Ectodermal cell (in vitro differentiated cells): ENCODE measurements at regions not wholly inside any gene's neighbourhood (a gene's known extent, or its start where the extent isn't known, plus 50 kb on each side); places are given as distances from the start of the nearest gene placed in this dataset.
"Not testable (repeated sequence)": the region's sequence is repeated elsewhere in the genome, so short reads cannot be mapped to it uniquely, and the experiment has no call there.

Experiments used
- H3K27ac ChIP-seq: 2 replicates; pipeline ENCODE4 v1.7.0; 2013; ENCODE audit warnings: mild to moderate bottlenecking, low read depth, low read length; ENCODE audit not compliant: insufficient read depth, poor library complexity, severe bottlenecking
- H3K27me3 ChIP-seq: 2 replicates; pipeline ENCODE4 v1.7.0; 2013; ENCODE audit warnings: mild to moderate bottlenecking, low read length; ENCODE audit not compliant: insufficient read depth, control insufficient read depth, poor library complexity, severe bottlenecking
- H3K36me3 ChIP-seq: one replicate; pipeline ENCODE4 v1.7.0; 2013; ENCODE audit warnings: low read length; ENCODE audit not compliant: control insufficient read depth, insufficient read depth
- H3K4me1 ChIP-seq: one replicate; pipeline ENCODE4 v1.7.0; 2013; ENCODE audit warnings: low read length; ENCODE audit not compliant: control insufficient read depth, insufficient read depth
- H3K4me3 ChIP-seq: 2 replicates; pipeline ENCODE4 v1.7.0; 2013; ENCODE audit warnings: low read depth, low read length, control low read depth; ENCODE audit not compliant: insufficient read depth
- H3K9me3 ChIP-seq: 2 replicates; pipeline ENCODE4 v1.7.0; 2013; ENCODE audit warnings: mild to moderate bottlenecking, low read length, moderate library complexity; ENCODE audit not compliant: control insufficient read depth
- whole genome bisulfite sequencing, 2 experiments: methylation state at CpG; one replicate each; pipeline ENCODE4 v1.1.7; 2013; ENCODE audit warnings: missing lambda C conversion rate in 2 of 2; 5-methylcytosine and 5-hydroxymethylcytosine counted together

DNA sequence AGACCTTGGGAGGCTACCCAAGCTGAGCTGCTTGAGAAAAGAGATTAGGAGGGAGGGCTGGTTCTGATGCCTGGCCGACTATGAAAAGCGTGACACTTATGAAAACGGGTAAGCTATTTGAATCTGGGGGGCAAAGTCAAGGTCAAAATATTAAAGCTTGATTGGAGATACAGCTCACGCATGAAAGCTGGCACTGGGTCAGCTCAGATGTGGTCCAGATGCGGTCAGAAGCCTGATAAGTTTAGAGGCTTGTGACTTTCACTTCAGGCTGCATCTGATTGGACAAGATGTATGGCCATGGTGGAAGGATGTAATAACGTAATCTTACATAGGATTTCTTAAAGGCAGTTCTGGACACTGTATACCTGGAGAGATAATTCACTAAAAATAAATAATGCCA is 690.3 kb downstream of the NTRK3 start:
- no peaks in the 10 kb centered on the region for H3K9me3 ChIP-seq
- no peak overlapping the region for H3K27ac ChIP-seq
- peaks cover 9% of the 10 kb centered on the region for H3K4me1 ChIP-seq
- 82 to 85% methylated on average over 5 to 6 of the region's 6 CpGs for WGBS, 2 experiments
- H3K4me3 ChIP-seq, result no peak overlapping the region
- no peaks in the 10 kb centered on the region for H3K36me3 ChIP-seq
- H3K27me3 ChIP-seq, result no peaks in the 10 kb centered on the region

DNA sequence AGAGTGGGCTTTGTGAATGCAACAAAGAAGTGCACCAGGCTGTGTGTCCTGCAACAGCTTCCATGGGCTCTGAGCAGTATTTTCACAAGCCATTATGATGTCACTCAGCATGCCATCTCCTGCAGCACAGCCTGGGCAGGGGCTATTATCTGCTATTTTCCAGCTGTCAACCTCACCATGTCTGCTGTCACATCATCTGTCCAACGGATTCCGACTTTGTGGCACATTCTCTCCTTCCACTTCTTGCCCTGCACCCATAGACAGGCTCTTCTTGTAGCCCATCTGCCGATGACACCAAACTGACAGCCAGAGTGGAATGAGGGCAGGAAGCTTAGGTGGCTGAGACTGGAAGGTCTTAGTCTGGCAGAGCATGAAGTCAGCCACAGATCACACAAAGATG is 691.9 kb downstream of the NTRK3 start:
- peaks cover 9% of the 10 kb centered on the region for H3K4me1 ChIP-seq
- 72 to 76% methylated on average over 3 of the region's 3 CpGs for WGBS, 2 experiments
- H3K36me3 ChIP-seq, result no peaks in the 10 kb centered on the region
- H3K27me3 ChIP-seq, result no peaks in the 10 kb centered on the region
- H3K9me3 ChIP-seq, result no peaks in the 10 kb centered on the region
- no peak overlapping the region for H3K4me3 ChIP-seq
- no peak overlapping the region for H3K27ac ChIP-seq

DNA sequence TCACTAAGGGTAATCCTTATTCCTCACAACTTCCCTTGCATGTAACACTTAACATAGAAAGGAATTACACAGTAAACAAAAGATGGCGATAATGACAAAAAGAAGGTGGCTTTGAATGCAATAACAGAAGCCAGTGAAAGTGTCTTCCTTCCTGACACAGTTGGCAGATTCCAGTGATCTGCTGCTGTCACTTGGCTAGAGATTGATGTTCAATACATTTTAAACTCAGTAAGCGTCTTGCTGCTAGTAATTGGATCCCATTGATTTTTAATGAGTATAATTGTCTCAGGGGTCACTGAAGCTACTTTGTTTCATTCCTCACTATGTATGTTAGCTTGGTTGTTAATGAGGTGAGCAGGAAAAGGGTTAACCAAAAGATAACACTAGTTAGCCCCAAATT is 692.7 kb downstream of the NTRK3 start:
- Histone ChIP-seq H3K27me3 (no peaks in the 10 kb centered on the region), H3K4me1 (peaks cover 9% of the 10 kb centered on the region), H3K36me3 (no peaks in the 10 kb centered on the region), H3K4me3 (no peak overlapping the region), H3K27ac (no peak overlapping the region), H3K9me3 (no peaks in the 10 kb centered on the region)
- WGBS, 2 experiments, result 79 to 84% methylated on average over 2 of the region's 2 CpGs

DNA sequence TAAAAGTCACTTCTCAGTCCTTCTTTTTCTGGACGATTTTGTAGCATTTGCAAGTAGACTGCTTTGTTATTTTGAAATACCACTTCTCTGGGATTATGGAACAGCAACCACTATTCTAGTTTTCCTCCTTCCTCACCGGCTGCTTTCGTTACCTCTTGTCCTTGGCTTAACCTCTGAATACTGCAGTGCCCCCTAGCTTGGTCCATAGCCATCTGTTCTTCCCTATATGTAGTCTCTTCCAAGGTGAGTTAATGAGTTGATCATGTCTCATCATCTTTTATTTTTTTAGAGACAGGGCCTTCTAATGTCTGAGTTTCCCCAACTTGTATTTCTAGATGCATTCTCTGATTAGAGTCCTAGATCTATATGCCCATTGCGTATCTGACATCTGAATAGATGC is 694.3 kb downstream of the NTRK3 start:
- H3K9me3 ChIP-seq, result no peaks in the 10 kb centered on the region
- no peaks in the 10 kb centered on the region for H3K36me3 ChIP-seq
- H3K4me3 ChIP-seq, result no peak overlapping the region
- H3K4me1 ChIP-seq, result peaks cover 9% of the 10 kb centered on the region
- WGBS, 2 experiments, result 86 to 92% methylated on average over 4 of the region's 4 CpGs
- H3K27ac ChIP-seq, result no peak overlapping the region
- no peaks in the 10 kb centered on the region for H3K27me3 ChIP-seq

DNA sequence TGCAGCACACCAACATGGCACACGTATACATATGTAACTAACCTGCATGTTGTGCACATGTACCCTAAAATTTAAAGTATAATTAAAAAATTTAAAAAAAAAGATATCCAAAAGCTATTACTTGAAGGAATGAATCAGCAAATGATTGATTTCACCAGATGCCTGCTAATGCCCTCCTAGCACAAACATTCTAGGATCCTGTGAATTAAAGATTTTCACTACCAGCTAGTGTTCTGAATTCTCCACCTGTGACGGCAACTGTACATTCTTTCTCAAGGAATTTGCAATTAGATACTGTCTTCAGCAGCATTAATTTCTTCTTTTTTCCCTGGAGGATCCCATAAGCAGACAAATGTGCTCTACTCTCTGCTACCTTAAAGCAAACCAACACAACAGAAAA is 694.9 kb downstream of the NTRK3 start:
- Histone ChIP-seq H3K9me3 (no peaks in the 10 kb centered on the region), H3K27ac (no peak overlapping the region), H3K4me1 (peaks cover 9% of the 10 kb centered on the region), H3K36me3 (no peaks in the 10 kb centered on the region), H3K27me3 (no peaks in the 10 kb centered on the region), H3K4me3 (no peak overlapping the region)
- 98 to 100% methylated on average over 1 to 2 of the region's 2 CpGs for WGBS, 2 experiments

DNA sequence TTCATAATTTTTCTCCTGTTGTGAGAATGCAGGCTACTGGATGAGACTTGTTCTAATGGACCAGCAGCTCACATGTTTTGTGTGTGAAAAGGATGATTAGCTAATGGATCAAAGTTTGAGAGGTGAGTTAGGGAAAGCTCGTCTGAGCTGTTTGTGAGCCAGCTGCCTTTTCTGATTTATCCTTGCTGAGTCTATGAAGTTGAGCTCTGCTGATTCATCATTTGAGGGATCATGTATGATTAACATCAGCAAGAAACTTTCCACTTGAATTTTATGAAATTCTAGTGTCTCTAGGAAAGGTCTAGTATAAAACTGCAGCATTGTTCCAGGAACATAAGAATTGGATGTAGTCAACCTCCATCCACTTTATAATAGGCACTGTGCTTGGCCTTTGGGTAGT is 698.7 kb downstream of the NTRK3 start:
- Histone ChIP-seq H3K36me3 (no peaks in the 10 kb centered on the region), H3K4me3 (no peak overlapping the region), H3K9me3 (no peaks in the 10 kb centered on the region), H3K27ac (no peak overlapping the region), H3K27me3 (no peaks in the 10 kb centered on the region), H3K4me1 (no peaks in the 10 kb centered on the region)
- WGBS, 2 experiments, result 76 to 78% methylated on average over 1 of the region's 1 CpG

DNA sequence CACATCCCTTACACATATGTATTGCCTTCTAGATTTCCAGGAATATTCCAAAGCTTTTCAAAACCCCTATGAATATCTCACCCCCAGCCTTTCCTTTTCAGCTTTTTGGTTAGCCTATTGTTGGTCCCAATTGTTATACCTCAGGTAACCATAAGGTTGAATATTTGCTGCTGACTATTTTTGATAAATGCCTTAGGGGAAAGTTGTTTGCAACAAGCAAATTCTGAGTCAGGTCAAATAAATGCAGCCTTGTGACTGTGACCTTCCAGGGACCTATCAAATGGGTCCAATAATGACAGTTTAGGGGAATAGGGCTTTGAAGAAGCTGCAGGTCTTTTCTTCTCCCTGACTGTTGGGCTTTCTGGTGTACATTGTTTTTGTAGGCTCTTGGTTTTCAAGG is 699.7 kb downstream of the NTRK3 start:
- Histone ChIP-seq H3K27me3 (no peaks in the 10 kb centered on the region), H3K36me3 (no peaks in the 10 kb centered on the region), H3K9me3 (no peaks in the 10 kb centered on the region), H3K27ac (no peak overlapping the region), H3K4me1 (no peaks in the 10 kb centered on the region), H3K4me3 (no peak overlapping the region)

DNA sequence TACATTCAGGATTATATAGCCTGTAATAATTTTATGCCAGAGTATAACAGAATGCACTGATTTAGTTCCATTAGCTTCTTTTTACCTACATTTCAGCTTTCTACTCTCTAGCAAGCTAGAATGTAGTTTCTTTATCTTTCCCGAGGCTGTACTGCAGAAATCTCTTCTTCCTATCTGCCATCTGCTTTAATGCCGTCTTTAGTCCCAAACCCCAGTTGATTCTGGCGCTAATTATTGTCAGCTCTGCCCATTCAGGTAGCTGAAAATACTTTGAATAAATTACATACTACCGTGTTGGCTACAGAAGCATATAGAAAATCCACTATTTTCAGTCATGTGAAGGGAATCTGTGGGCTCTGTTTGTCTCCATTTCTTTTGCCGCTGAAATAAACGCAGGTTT is 706.7 kb downstream of the NTRK3 start:
- Histone ChIP-seq H3K4me1 (no peaks in the 10 kb centered on the region), H3K27ac (no peak overlapping the region), H3K4me3 (no peak overlapping the region), H3K36me3 (no peaks in the 10 kb centered on the region), H3K9me3 (no peaks in the 10 kb centered on the region), H3K27me3 (no peaks in the 10 kb centered on the region)
- WGBS, 2 experiments, result 83 to 92% methylated on average over 4 to 6 of the region's 6 CpGs

DNA sequence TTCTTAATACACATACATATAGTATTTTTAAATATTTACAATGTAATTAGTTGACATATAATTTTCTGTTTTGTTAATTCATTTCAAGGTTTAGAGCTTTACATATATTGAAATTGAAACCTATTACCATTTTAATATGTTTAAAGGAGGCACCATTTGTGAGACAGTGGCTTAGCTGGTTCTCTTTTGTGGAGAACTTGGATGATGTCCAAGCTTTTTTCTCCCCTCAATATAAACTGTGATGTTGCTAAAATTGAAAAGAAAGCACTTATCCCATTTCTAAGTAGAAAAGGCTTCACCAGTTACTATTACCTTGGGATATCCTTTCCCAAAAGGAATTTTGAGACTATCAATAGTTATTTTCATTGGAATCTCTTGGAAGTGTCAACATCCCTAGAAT is 707.2 kb downstream of the NTRK3 start:
- no peaks in the 10 kb centered on the region for H3K9me3 ChIP-seq
- H3K27ac ChIP-seq, result no peak overlapping the region
- H3K4me1 ChIP-seq, result no peaks in the 10 kb centered on the region
- no peak overlapping the region for H3K4me3 ChIP-seq
- H3K27me3 ChIP-seq, result no peaks in the 10 kb centered on the region
- no peaks in the 10 kb centered on the region for H3K36me3 ChIP-seq

DNA sequence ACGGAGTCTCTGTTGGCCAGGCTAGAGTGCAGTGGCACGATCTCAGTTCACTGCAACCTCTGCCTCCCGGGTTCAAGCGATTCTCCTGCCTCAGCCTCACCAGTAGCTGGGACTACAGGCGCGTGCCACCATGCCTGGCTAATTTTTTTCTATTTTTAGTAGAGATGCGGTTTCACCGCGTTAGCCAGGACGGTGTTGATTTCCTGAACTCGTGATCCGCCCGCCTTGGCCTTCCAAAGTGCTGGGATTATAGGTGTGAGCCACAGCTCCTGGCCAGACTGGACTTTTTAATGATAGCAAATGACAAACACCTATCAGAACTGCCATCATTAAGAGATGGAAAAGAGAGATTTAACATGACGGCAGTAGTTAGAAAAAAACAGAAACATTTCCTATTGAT is 707.9 kb downstream of the NTRK3 start:
- not testable (repeated sequence) for H3K4me3 ChIP-seq, H3K36me3 ChIP-seq, H3K4me1 ChIP-seq, H3K27me3 ChIP-seq, H3K27ac ChIP-seq, H3K9me3 ChIP-seq
- WGBS, 2 experiments, result 93 to 94% methylated on average over 13 to 14 of the region's 14 CpGs

DNA sequence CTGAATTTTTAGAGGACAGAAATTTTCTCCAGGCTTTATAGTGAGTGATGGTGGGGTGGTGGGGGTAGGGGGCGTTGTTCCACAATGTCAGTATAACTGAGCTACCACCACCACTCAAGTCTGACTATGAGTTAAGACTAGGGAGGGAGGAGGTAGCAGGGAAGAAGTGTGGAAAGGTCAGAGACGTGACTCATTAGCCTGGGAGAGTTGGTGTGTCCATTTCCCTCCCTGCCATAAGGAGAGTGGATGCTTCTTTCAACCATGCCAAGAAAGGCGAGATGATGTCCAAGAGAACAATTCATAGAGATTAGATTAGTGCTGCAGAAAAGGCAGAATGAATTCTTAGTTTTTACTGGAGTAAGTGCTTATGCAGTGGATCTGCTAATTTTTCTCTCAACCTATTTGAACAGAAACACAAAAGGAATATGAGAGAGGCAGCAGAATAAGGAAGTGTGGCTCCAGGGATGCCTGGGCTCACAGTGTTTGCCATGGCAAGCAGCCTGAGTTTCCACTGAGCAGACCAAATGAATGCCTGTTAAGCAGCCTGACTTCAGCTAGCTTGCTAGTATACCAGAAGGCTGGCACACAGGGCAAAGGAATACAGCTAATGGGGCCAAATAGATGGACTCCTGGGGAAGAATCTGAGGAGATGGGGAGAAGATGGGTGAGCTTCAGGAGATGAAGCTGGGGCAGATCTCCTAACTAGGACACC is 708.9 kb downstream of the NTRK3 start:
- H3K27me3 ChIP-seq, result no peaks in the 10 kb centered on the region
- H3K4me1 ChIP-seq, result no peaks in the 10 kb centered on the region
- H3K36me3 ChIP-seq, result no peaks in the 10 kb centered on the region
- H3K9me3 ChIP-seq, result no peaks in the 10 kb centered on the region
- no peak overlapping the region for H3K27ac ChIP-seq
- WGBS, 2 experiments, result 96 to 100% methylated on average over 2 to 3 of the region's 3 CpGs
- H3K4me3 ChIP-seq, result no peak overlapping the region
